WTC11 (cell line): ENCODE measurements at regions not wholly inside any gene's neighbourhood (a gene's known extent, or its start where the extent isn't known, plus 50 kb on each side); places are given as distances from the start of the nearest gene placed in this dataset.

Source experiments
- CTCF ChIP-seq: fragments of 200-600 bp; IDR thresholded peaks from 2 replicates; pipeline ENCODE4 v1.8.0; 2022; ENCODE audit warnings: antibody characterized with exemption
- MAX ChIP-seq: sonication (generic); formaldehyde crosslinking; IDR thresholded peaks from 2 replicates; pipeline ENCODE4 v1.8.0; 2022; ENCODE audit warnings: mild to moderate bottlenecking, missing genetic modification reagents
- TCF7 ChIP-seq: sonication (generic); formaldehyde crosslinking; IDR thresholded peaks from 2 replicates; pipeline ENCODE4 v1.8.0; 2022; ENCODE audit warnings: mild to moderate bottlenecking, low read depth, missing genetic modification reagents, moderate library complexity
- TF ChIP-seq, protein P1 (sequence below): sonication (generic); formaldehyde crosslinking; IDR thresholded peaks from 2 replicates; pipeline ENCODE4 v1.8.1; 2023; ENCODE audit warnings: mild to moderate bottlenecking, missing genetic modification reagents, moderate library complexity

- no peak for TF ChIP-seq TCF7 (CRISPR knock-in tag)
- TF ChIP-seq CTCF = no peak
- no peak for TF ChIP-seq MAX (CRISPR knock-in tag)
- TF ChIP-seq, protein P1, sequence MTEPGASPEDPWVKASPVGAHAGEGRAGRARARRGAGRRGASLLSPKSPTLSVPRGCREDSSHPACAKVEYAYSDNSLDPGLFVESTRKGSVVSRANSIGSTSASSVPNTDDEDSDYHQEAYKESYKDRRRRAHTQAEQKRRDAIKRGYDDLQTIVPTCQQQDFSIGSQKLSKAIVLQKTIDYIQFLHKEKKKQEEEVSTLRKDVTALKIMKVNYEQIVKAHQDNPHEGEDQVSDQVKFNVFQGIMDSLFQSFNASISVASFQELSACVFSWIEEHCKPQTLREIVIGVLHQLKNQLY (CRISPR knock-in tag) = no peak
These were observed 287.6 kb upstream of the PWP1 start for GRCh38 chr12:107397890-107398500.
